VCaP (cell line): ENCODE measurements at regions not wholly inside any gene's neighbourhood (a gene's known extent, or its start where the extent isn't known, plus 50 kb on each side); places are given as distances from the start of the nearest gene placed in this dataset.
"Not testable (repeated sequence)": the region's sequence is repeated elsewhere in the genome, so short reads cannot be mapped to it uniquely, and the experiment has no call there.

Experiments
- H3K27ac ChIP-seq: fragments of 450-650 bp; 2 replicates; pipeline ENCODE4 v1.5.1; 2017
- CTCF ChIP-seq: fragments of 450-650 bp; conservative IDR thresholded peaks from 2 replicates; pipeline ENCODE4 v1.5.1; 2017; ENCODE audit warnings: mild to moderate bottlenecking, moderate library complexity

GRCh38 chr2:113386780-113387433 lies 50.6 kb upstream of the ZNG1B start:
- not testable (repeated sequence) for H3K27ac ChIP-seq

- H3K27ac ChIP-seq = not testable (repeated sequence)
Measured at GRCh38 chr2:113379621-113380020, 57.9 kb upstream of the ZNG1B start.

GRCh38 chr2:113376913-113377445 lies 60.5 kb upstream of the ZNG1B start:
- H3K27ac ChIP-seq = no peak overlapping the region
- no peak for TF ChIP-seq CTCF

GRCh38 chr2:113376253-113376912 lies 61.1 kb upstream of the ZNG1B start:
- no peak for TF ChIP-seq CTCF
- no peak overlapping the region for H3K27ac ChIP-seq

- H3K27ac ChIP-seq = not testable (repeated sequence)
Measured at GRCh38 chr2:113374857-113375256, 62.6 kb upstream of the ZNG1B start.

GRCh38 chr2:113372258-113372834 lies 65.1 kb upstream of the ZNG1B start:
- H3K27ac ChIP-seq = not testable (repeated sequence)

- peak; percentile 74 for TF ChIP-seq CTCF
- no peak overlapping the region for H3K27ac ChIP-seq
Measured at GRCh38 chr2:113370478-113371091, 66.9 kb upstream of the ZNG1B start.

GRCh38 chr2:113370030-113370429 lies 67.5 kb upstream of the ZNG1B start:
- H3K27ac ChIP-seq = no peak overlapping the region
- TF ChIP-seq CTCF = no peak

GRCh38 chr2:113368581-113368980 lies 68.9 kb upstream of the ZNG1B start:
- H3K27ac ChIP-seq = not testable (repeated sequence)

- H3K27ac ChIP-seq = not testable (repeated sequence)
Measured at GRCh38 chr2:113366821-113367220, 70.7 kb upstream of the ZNG1B start.

- H3K27ac ChIP-seq = not testable (repeated sequence)
Measured at GRCh38 chr2:113365791-113366190, 71.7 kb upstream of the ZNG1B start.

- H3K27ac ChIP-seq = not testable (repeated sequence)
Measured at GRCh38 chr2:113365290-113365689, 72.2 kb upstream of the ZNG1B start.
